ENCODE measurements at regions not wholly inside any gene's neighbourhood (a gene's known extent, or its start where the extent isn't known, plus 50 kb on each side); places are given as distances from the start of the nearest gene placed in this dataset.
"Not testable (repeated sequence)": the region's sequence is repeated elsewhere in the genome, so short reads cannot be mapped to it uniquely, and the experiment has no call there.

DNA sequence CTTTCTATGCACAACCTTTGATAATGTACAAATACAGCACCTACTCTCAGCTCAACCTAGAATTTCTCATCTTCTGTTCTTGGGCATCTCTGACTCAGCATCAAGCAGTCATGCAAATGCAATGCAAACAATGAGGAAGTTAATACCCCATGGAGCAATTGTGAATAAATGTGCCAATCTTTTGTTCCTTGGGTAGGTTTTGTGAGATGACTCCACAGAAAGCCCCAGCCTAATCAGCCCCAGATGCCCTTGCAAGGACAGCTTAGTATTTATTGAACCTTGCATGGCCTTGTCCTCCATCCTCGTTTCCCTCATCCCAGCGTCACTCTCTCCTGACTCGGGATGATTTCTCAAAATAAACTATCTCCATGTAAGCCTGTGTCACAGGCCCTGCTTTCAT is 494.7 kb upstream of the NECTIN3 start:
- DNase-seq, result no peak

DNA sequence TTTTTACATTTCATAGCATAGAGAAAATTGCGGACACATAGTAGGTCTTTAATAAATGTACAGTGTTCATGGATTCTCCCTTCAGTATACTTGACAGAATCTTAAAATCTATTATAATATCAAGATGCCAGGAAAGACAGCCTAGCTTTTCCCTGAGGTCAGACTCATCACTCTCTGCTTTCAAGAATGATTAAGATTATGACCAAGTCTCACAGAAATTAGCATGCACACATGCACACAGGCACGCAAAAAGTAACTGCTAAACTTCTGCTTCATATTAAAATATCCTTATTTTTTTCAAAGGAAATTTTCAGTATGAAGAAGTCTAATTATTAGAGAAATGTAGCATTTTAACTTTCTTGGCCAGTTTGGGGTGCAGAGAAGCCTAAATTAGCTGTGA is 493.8 kb upstream of the NECTIN3 start:
- no peak for DNase-seq

DNA sequence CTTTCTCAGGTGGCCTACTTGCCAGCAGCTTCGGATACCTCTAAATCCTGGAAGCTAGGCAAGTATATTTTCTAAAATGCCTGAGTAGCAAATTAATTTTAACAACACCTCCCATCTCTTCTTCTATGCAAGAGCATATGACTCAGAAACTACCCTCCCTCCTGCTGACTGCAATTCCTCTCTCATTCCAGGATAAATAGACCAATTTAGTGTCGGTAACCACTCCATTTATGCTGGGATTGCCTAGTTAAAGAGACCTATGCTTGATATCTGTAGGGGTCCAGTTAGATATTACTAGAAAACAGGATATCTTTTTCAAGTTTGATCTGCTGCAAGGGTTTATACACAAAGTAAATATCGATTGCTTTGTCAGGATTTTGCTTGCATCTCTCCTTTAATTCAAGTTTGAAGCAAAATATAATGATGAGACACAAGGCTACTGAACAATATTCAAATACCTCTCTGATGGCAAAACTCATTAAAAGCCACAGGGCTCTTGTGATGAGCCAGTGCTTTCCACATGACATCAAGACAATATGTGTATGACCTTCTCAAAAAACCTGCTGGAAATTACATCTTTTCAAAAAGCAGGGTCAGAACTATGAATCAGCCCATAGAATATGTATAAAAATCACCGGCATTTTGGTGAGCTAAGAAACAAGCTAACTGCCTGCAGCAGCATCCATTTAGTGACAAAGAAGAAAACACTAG is 491.6 kb upstream of the NECTIN3 start:
- no peak for DNase-seq

DNA sequence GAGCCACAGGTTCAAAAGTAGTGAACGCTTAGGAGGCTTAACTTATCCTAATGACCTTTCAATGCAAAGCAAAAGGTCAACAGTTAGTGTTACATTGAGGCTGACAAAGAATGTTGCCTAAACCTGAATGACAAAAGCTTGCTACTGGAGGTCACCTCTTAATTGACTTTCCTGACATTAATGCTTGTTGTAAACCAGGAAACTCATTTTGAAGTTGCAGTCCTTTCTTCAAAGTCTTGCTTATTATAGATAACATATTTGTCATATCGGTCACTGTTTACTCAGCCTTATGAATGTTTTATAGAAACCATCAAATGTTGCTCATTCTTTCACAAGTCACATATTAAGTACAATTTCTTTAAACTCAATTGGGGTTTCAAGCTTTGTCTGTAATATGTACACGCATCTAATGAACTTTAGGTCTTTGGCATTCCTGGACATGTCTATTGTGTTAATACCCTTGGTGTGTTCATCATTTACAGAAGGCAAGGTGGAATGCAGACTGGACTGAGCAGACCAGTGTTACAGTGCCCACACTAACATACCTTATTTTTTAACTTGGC is 488.2 kb upstream of the NECTIN3 start:
- DNase-seq, result no peak

DNA sequence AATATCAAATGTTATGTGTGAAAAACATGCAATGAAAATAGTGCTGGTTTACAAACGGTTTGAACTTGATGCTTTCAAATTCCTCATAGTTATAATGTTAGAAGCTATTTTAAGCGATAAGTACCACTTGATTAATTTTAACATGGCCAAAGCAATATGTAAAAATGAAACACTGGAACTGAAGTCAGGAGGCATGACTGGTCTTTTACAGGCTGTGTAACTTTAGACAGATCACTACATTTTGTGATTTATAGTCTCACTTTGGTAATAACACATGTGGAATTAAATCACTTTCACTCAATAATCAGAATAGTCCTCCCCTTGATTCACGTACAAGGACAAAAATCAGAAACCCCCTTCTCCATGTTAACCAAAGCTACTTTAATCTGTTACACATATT is 482.7 kb upstream of the NECTIN3 start:
- no peak for DNase-seq

DNA sequence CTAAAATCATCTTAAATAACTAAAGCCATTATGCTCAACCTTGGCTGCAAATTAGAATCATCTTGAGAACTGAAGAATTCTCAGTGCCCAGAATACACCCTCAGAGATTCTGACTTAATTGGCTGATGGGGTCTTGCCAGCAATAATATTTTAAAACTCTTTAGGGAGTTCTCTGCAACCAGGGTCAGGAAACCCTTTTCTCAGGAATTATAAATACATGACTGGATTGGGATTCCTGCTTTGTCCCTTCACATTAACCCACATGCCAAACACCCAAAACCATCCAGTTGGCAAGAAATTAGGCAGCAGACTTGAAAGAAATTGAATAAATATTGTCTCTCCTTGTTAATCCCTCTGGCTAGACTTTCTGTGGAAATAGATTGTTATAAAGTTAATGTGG is 482.3 kb upstream of the NECTIN3 start:
- no peak for DNase-seq

DNA sequence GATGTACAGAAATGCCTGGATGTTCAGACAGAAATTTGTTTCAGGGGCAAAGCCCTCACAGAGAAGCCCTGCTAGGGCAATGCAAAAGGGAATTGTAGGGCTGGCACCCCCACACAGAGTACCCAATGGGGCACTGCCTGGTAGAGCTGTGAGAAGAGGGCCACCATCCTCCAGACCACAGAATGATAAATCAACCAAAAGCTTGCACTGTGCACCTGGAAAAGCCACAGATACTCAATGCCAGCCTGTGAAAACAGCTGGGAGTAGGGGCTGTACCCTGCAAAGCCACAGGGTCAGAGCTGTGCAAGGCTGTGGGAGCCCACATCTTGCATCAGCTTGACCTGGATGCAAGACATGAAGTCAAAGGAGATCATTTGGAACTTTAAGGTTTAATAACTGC is 477.9 kb upstream of the NECTIN3 start:
- DNase-seq, result no peak

DNA sequence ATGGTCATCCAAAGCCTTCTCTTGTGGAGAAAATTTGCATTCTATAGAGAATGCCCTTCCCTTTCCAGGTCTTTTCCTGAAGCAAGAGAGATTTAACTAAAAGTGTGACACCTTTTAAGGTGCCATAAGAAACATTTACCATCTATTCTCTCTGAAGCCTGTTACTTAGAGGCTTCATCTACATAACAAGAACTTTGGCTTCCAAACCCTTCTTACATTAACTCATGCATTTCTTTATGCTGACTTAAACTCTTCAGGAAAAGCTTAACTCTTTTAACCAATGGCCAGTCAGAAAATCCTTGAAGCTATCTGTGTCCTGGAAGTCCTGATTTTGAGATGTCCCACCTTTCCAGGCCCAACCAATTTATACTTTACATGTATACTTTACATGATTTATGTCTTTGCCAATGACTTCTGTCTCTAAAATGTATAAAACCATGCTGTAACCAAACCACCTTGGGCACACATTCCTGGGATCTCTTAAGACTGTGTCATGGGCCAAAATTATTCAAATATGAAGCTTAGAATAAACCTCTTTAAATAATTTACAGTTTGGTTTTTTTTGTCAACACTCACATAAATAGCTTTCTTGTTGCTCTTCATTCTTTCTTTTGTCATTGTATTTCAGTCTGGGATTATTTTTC is 472.6 kb upstream of the NECTIN3 start:
- DNase-seq, result no peak

DNA sequence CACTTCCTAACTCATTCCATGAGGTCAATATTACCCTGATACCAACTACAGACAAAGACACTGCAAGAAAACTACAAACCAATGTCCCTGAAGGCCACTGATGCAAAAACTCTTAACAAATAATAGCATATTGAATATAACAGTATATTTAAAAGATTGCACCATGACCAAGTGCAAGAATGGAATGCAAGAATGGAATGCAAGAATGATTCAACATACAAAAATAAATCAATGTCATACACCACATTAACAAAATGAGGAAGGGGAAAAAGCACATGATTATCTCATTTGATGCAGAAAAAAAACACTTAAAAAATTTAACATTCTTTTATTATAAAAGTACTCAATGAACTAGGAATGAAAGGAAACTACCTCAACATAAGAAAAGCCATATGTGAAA is 463.1 kb upstream of the NECTIN3 start:
- DNase-seq, result no peak

DNA sequence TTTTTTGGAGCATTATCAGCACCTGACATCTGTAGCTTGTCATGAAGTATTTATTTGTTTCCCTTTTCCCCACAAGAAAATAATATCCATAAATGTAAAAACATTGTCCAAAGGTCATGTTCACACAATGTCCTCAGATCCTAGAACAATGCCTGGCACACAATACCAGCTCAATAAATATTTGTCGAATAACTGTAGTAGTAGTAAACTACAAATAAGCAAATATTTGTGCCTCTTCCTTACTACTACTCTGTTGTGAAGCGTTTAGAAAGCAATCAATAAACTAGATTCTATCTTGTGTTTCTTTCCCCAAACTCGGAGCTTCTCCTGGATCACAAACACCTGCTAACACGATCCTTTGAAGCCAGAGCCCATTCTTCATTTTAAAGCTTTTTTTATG is 459.6 kb upstream of the NECTIN3 start:
- DNase-seq, result no peak

DNA sequence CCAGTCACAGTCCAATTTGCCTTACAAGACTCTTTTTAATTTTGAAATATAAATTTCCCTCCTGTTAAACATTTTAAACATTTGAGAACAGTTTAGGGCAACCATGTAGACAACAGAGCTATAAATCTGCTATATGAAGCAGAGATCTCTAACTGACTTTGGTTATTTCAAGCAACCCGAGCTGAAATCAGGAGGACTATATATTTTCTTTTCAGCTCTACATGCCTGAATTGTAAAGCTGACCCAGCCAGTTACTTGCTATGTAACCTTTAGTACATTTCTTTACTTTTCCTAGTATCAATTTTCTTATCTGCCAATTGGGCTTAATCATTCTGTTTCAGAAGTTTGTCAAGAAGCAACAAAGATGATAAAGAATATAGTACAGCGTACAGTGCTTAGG is 457.4 kb upstream of the NECTIN3 start:
- DNase-seq, result no peak

DNA sequence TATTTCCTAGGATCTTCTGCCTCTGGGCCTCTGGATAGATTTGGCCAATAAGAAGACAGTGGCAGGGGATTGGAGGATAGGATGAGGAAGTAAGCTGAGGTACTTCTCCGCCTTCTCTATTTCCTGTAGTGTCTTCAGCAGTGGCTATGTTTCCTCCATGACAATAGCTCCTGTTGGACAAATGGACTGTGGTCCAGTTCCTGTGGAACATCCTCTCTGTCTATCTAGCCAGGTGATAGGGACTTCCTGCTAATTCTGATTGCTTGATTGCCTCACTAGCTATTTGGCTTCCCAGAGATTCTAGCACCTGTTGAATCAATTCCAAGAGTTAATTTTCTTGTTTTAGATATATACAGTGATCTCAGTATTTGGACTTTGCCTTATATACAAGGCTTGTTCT is 456.2 kb upstream of the NECTIN3 start:
- DNase-seq, result no peak

DNA sequence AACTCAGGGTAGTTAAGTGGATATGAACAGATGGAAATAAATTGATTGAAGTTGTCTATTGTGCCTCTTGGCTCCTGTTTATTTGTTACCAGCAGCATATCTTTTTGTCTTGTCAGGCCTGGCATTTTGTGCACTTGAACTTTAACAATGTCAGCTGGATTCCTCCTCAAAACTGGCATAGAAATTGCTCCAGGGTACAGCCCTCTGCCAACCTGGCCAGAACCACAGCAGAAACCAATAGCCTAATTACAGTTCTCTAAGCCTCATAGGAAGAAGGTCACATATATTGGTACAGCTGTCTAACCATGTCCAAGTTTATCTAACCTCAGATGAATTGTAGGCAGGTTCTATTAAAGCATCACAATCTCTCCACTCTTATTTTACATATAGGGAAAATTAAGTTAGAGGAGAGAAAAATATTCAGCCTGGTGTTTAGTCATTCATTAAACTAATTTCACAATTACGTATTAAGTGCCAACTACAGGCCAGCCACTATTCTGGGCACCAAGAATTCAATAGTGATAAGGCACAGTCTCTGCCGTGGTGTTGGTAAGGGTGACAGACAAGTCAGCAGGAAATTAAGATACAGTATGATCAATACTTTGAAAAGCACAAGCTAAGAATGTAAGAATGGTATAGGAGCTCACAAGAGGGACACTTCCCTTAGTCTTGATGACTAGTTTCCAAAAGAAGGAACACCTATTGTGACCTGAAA is 452.9 kb upstream of the NECTIN3 start:
- peak; percentile 11 for DNase-seq

DNA sequence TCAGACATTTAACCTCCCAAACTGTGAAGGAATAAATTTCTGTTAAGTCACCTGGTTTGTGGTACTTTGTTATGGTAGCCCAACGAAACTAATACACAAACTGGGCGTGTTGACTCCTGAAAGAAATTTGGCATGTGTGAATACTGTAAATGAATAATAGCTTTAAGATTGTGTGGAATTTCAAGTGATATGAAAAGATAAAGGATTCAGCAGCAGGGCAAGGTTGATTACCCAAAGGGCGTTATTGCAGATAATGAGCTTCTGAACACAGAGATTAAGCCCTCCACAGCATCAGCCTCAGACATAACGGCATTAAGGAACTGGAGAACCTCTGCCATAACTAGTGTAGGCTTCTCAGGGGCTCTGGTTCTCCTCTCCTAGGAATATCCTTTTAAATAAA is 451.5 kb upstream of the NECTIN3 start:
- no peak for DNase-seq

DNA sequence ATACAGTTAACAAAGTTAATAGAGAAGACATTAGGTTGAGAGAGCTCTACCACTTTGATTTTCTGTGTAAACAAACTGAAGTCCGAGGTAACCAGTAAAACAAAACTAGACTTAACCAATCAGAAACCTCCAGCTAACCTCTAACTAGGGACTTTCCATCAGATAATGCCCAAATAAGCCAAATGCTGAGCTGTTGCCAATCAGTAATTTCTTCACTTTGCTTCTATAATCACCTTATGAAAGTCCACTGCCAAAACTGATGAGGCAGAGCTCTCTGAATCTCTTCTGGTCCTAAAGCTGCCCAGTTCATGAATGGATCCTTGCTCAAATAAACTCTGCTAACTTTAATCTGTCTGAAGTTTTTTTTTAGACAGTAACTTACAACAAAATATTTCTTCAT is 448.0 kb upstream of the NECTIN3 start:
- no peak for DNase-seq

DNA sequence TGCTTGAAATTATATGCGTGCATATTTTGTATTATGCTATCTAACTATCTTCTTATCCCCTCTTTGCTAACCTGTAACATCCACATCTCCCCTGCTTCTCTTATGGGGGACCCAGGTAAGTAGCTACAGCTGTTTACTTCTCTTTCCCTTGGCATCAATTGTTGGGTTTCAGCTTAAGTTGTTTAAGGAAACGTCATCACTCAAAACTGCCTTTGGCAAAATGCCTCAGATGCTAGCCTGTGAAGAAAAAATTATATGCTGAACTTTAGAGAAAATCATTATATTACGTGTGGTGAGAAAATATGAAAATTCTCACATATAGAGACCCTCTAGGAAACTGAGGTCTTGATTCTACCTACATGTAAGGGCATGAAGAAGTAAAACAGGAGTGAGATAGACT is 447.0 kb upstream of the NECTIN3 start:
- DNase-seq, result no peak

DNA sequence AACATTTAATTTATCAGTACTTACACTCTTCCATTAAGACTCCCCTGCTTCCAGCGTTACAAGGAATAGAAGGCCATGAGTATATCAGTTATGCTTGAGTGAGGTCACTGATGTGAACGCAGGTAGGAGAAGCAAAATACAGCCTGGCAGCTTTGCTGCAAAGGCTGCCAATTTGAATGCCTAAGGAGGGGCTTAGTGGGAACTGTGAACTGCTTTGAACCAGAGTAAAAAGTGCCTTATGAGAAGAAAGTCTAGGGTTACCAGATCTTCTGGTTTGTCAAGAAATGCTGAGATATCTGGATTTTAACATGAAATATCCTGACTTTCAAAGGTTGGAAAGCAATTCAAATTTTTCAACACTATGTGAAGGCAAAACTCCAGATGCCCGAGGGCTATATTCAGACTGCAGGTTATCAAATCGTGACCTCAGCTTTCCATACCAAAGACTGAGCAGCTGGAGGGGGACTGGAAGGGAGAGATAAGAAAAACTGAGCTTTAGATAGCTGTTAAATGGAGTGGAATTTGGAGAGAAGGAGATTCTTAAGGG is 446.3 kb upstream of the NECTIN3 start:
- no peak for DNase-seq

DNA sequence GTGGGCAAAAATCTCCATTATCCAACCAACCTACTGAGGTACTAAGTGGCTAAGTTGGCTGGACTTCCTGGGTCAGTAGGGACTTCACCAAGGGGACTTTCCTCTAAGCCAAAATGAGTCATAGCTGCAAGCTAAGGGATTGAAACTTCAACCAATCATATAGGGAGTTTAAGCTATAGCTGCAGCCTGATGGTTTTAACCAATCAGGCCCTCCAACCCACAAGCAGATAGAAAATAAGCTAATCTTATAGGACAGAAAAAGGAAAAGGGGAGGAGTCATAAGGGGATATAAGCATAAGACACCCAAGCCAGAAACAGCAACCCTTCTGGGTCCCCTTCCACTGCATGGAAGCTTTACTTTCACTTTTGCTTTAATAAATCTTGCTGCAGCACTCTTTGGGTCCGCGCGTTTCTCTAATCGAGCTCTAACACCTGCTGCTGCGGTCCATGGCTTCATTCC is 444.9 kb upstream of the NECTIN3 start:
- not testable (repeated sequence) for DNase-seq

DNA sequence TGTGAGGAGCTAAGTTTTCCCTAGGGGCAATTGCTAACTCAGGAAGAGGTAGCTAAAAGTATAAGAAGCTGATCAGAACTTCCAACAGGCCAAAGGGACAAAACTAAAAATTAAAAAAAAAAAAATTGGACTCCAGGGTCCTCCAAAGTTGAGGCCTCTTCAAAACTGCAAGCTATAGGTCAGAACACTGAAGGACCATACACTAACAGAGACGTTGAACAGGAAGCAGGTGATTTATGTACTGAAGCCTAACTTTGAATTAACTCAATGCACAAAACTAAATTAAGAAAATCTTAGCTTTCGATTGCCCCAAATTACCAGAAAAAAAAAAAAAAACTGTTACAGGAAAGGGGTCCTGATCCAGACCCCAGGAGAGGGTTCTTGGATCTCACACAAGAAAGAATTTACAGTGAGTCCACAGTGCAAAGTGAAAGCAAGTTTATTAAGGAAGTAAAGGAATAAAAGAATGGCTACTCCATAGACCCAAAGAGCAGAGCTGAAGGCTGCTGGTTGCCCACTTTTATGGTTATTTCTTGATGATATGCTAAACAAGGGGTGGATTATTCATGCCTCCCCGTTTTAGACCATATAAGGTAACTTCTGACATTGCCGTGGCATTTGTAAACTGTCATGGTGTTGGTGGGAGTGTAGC is 442.8 kb upstream of the NECTIN3 start:
- no peak for DNase-seq

DNA sequence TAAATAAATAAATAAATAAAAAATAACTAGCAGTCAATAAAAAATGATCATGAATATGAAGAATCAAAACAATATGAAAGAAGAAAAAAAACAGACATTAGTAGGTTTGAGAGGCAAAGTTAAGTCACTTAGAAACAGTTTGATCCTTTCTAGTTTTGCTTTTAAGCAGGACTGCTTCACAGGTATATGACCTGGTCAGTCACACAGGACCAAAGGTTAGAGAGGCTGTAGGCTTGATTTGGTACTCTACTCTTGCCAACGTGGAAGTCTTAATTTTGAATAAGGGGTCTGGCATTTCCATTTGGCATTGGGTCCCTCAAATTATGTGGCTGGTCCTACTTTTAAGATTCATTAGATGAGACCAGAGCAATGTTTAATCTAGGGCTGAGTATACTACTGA is 441.7 kb upstream of the NECTIN3 start:
- no peak for DNase-seq

DNA sequence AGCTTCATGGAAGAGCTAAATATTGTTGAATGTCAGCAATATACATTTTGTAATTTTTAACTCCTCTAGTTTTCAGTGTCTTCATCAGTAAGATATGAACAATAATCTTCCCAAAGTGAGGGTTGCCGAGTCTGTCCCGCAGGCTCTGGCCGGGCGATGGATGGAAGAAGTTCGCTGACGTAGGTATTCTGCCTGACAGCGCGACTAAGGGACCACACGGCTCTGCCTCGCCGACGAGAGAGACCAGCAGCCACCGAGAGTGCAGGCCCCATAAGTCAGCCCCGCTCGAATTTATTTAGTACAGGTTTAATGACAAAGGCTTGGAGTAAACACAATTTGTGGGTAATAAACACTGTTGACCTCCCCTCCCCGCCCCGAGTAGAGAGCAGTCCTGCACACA is 427.4 kb upstream of the NECTIN3 start:
- DNase-seq, result no peak

DNA sequence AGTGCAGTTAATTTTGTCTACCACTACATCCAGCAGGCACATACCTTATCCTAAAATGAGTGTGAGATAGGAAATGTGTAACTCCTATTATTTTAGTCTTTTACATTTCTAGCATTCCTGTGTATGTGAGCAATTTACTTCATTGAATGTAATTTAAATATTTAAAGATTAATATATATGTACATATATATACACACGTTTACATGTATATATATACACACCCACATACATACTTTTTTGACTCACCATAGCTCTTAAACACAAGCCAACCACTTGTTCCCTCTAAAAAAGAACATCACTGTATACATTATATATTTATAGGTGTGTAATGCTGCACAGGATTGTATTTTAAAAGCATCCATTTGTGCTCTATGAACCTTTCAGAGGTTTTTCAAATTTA is 425.6 kb upstream of the NECTIN3 start:
- no peak for DNase-seq

DNA sequence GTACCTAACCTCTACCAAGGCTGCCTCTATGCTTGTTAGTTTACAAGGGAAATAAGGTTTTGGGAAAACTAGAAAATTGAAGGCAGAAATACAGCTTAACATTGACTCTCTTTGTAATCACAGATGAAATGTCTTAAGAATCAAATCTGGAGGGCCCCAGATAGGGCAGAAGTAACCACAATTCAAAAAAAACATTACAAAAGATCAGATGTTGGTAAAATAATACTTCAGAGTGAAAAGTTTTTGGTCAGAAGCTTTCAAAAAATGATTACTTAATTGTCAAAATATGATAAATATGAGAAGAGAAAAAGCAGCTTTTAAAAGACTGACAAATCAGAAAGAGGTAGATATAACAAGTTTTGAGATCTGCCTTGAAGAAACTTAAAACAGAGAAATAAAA is 425.1 kb upstream of the NECTIN3 start:
- DNase-seq, result no peak
